ENCODE measurements at regions not wholly inside any gene's neighbourhood (a gene's known extent, or its start where the extent isn't known, plus 50 kb on each side); places are given as distances from the start of the nearest gene placed in this dataset.

DNA sequence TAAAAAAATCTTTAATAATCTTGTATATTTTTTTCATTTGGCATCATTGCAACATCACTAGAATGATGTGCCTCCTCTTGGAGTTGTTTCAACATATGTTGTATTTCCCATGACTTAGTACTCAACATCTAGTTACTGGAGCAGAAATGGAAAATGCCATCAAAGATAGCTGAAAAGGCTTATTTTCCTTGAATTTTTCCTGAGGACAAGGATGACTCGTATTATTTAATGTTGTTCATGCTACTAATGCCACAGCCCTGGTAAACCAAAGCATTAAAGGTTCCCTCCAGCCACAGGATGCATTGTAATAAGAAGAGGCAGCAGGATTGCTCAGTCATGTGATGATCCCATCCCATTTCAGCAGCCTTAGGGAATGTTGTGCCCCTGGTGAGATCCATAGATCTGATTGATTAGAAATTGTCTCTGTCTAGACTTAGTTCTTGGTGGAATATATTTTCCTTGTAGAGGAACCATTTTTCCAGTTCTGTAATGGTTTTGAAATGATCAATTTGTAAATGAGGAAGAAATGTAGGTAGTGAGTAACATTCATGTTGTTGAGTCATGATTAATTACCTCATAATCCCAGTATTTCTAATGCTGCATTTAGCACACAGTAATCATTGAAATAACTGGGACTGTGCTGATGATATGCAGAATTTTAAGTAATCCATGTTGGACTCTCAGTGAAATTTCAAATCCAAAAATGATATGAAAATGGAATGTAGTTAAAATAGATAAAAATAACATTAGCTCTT, 91.3 kb upstream of the SMIM30 start:
- Histone ChIP-seq H3K27ac (no peak overlapping the region), H3K4me1 (no peaks in the 10 kb centered on the region), H3K9me3 (no peaks in the 10 kb centered on the region), H3K36me3 (no peaks in the 10 kb centered on the region), H3K4me3 (no peak overlapping the region), H3K27me3 (no peaks in the 10 kb centered on the region)
- intact Hi-C loops (cut with DNase I) = no loop called here
- TF ChIP-seq CTCF (IDR thresholded peaks at IDR 0.05) = no peak
- no peak for ATAC-seq
- 71 to 77% methylated on average over 1 of the region's 1 CpG for WGBS, 2 donors
- DNase-seq = no peak

- H3K4me1 ChIP-seq = no peaks in the 10 kb centered on the region
- DNase-seq (no peak), ATAC-seq (no peak)
- no peak for TF ChIP-seq CTCF (IDR thresholded peaks at IDR 0.05)
- no peak overlapping the region for H3K27ac ChIP-seq
- H3K4me3 ChIP-seq = no peak overlapping the region
- intact Hi-C loops (cut with DNase I) = no loop called here
- H3K36me3 ChIP-seq = no peaks in the 10 kb centered on the region
- H3K27me3 ChIP-seq = no peaks in the 10 kb centered on the region
- 67 to 75% methylated on average over 2 of the region's 2 CpGs for WGBS, 2 donors
- H3K9me3 ChIP-seq = no peaks in the 10 kb centered on the region
Measured at GRCh38 chr7:113207931-113208330, 89.6 kb upstream of the SMIM30 start.

- WGBS, 2 donors = 73 to 78% methylated on average over 3 of the region's 3 CpGs
- ATAC-seq (no peak), DNase-seq (no peak)
- no peaks in the 10 kb centered on the region for H3K4me1 ChIP-seq
- H3K27me3 ChIP-seq = no peaks in the 10 kb centered on the region
- intact Hi-C loops (cut with DNase I) = no loop called here
- no peaks in the 10 kb centered on the region for H3K9me3 ChIP-seq
- H3K4me3 ChIP-seq = no peak overlapping the region
- no peaks in the 10 kb centered on the region for H3K36me3 ChIP-seq
- H3K27ac ChIP-seq = no peak overlapping the region
- no peak for TF ChIP-seq CTCF (IDR thresholded peaks at IDR 0.05)
Measured at GRCh38 chr7:113207441-113207840, 89.1 kb upstream of the SMIM30 start.

GRCh38 chr7:113204415-113204814, 86.1 kb upstream of the SMIM30 start:
- H3K27ac ChIP-seq = no peak overlapping the region
- no peaks in the 10 kb centered on the region for H3K4me1 ChIP-seq
- TF ChIP-seq CTCF (IDR thresholded peaks at IDR 0.05) = no peak
- no peaks in the 10 kb centered on the region for H3K9me3 ChIP-seq
- ATAC-seq (no peak), DNase-seq (no peak)
- H3K4me3 ChIP-seq = no peak overlapping the region
- intact Hi-C loops (cut with DNase I) = no loop called here
- H3K36me3 ChIP-seq = no peaks in the 10 kb centered on the region
- H3K27me3 ChIP-seq = no peaks in the 10 kb centered on the region
